ENCODE measurements at regions not wholly inside any gene's neighbourhood (a gene's known extent, or its start where the extent isn't known, plus 50 kb on each side); places are given as distances from the start of the nearest gene placed in this dataset.

DNA sequence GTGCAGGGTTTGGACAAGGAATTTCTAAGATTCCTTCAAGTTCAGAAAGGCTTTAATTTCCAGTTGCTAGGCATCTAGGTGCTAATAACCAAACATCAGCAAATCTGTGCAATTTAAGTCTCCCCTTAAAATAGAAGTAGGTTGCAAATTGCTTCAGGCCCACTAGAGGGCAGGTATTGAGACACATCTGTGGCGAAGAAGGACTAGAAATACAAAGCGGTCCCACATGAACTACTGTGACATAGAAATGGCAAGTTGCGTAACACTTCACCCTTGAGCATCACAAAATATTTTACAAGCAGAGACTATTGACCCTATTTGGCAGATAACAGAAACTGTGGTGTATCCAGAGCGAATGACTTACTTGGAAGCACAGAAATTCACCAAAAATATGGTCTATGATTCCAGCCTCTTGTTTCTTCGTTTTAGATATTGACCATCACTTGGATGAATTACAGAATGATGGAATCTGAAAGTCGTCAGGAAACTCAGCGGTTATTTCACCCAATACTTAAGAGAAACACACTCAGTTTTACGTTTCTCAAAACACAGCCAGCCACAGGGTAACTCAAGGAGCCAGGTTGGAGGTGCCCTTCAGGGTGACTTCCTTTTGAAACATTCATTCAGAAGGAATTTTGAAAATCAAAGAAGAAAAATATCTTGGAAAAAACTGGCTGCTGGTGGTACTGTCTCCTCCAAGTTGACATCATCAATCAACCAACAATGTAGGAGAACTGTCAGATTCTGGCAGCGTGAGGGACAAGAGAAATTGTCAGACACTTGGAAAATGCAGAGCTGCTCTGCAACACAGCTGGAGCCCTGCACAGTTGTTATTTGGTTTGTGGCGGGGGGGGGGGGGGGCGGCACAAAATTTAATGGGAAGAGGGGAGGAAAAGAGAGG, 256.3 kb upstream of the MINDY3 start:
- no peak for TF ChIP-seq TAF1 (IDR thresholded peaks at IDR 0.05; ENCODE audit: borderline replicate concordance, insufficient read depth, low read length)
- no peak for TF ChIP-seq POLR2AphosphoS5 (IDR thresholded peaks at IDR 0.05; ENCODE audit: low read depth, low read length)
- TF ChIP-seq, protein P1, sequence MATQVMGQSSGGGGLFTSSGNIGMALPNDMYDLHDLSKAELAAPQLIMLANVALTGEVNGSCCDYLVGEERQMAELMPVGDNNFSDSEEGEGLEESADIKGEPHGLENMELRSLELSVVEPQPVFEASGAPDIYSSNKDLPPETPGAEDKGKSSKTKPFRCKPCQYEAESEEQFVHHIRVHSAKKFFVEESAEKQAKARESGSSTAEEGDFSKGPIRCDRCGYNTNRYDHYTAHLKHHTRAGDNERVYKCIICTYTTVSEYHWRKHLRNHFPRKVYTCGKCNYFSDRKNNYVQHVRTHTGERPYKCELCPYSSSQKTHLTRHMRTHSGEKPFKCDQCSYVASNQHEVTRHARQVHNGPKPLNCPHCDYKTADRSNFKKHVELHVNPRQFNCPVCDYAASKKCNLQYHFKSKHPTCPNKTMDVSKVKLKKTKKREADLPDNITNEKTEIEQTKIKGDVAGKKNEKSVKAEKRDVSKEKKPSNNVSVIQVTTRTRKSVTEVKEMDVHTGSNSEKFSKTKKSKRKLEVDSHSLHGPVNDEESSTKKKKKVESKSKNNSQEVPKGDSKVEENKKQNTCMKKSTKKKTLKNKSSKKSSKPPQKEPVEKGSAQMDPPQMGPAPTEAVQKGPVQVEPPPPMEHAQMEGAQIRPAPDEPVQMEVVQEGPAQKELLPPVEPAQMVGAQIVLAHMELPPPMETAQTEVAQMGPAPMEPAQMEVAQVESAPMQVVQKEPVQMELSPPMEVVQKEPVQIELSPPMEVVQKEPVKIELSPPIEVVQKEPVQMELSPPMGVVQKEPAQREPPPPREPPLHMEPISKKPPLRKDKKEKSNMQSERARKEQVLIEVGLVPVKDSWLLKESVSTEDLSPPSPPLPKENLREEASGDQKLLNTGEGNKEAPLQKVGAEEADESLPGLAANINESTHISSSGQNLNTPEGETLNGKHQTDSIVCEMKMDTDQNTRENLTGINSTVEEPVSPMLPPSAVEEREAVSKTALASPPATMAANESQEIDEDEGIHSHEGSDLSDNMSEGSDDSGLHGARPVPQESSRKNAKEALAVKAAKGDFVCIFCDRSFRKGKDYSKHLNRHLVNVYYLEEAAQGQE (IDR thresholded peaks at IDR 0.05; ENCODE audit: insufficient read depth in 1 of 2, low read depth in 2 of 2, low read length in 2 of 2): no peak
- no peak for TF ChIP-seq SIN3A (IDR thresholded peaks at IDR 0.05; ENCODE audit: borderline replicate concordance, insufficient read depth, low read length)

Measured in PFSK-1 (cell line).